Gastroesophageal sphincter (tissue), 4 donors: ENCODE measurements at regions not wholly inside any gene's neighbourhood (a gene's known extent, or its start where the extent isn't known, plus 50 kb on each side); places are given as distances from the start of the nearest gene placed in this dataset.

Experiments used
- ATAC-seq: fragments of 150-250 bp; one replicate; pipeline ENCODE4 v1.9.1; 2016; ENCODE audit warnings: mild to moderate bottlenecking, moderate library complexity
- H3K27ac ChIP-seq, 4 donors: fragments of 200-600 bp; sonication (generic) in 3 of 4; 1 replicate in 3 of 4; 2 replicates in 1 of 4; pipeline ENCODE4 v1.5.1; 2016 to 2019
- H3K27me3 ChIP-seq: fragments of 200-600 bp; sonication (generic); one replicate; pipeline ENCODE4 v1.5.1; 2019
- H3K36me3 ChIP-seq, 2 donors: fragments of 200-600 bp; sonication (generic); one replicate each; pipeline ENCODE4 v1.5.1; 2019; ENCODE audit warnings: control low read depth in 1 of 2
- H3K4me1 ChIP-seq, 3 donors: fragments of 200-600 bp; sonication (generic); 1 replicate in 2 of 3; 2 replicates in 1 of 3; pipeline ENCODE4 v1.5.1; 2016 to 2019; ENCODE audit warnings: control low read depth in 2 of 3
- H3K4me3 ChIP-seq, 2 donors: fragments of 200-600 bp; sonication (generic); one replicate each; pipeline ENCODE4 v1.5.1; 2019; ENCODE audit warnings: mild to moderate bottlenecking in 1 of 2, moderate library complexity in 1 of 2
- H3K9me3 ChIP-seq, 3 donors: fragments of 200-600 bp; sonication (generic); one replicate each; pipeline ENCODE4 v1.5.1; 2017 to 2019; ENCODE audit warnings: control low read depth in 2 of 3
- EP300 ChIP-seq: sonication (generic); formaldehyde crosslinking; IDR thresholded peaks from one replicate; pipeline ENCODE4 v1.6.1; 2017; ENCODE audit warnings: antibody characterized with exemption, mild to moderate bottlenecking
- POLR2A ChIP-seq, 2 donors: fragments of 450-650 bp; IDR thresholded peaks; one replicate each; pipeline ENCODE4 v1.6.1; 2017; ENCODE audit warnings: antibody characterized with exemption in 2 of 2, mild to moderate bottlenecking in 2 of 2, moderate library complexity in 1 of 2
- POLR2AphosphoS5 ChIP-seq: sonication (generic); formaldehyde crosslinking; IDR thresholded peaks from one replicate; pipeline ENCODE4 v1.6.1; 2017; ENCODE audit warnings: antibody characterized with exemption
- WGBS, 2 donors: methylation state at CpG; one replicate each; pipeline ENCODE4 v1.1.5; 2018; ENCODE audit warnings: low coverage in 1 of 2; 5-methylcytosine and 5-hydroxymethylcytosine counted together
- TF ChIP-seq, protein P1 (sequence below), 4 experiments: fragments of 200-600 bp in 2 of 4; fragments of 450-650 bp in 2 of 4; sonication (generic) in 1 of 4; IDR thresholded peaks; one replicate each; pipeline ENCODE4 v1.5.1; 2017 to 2019; ENCODE audit warnings: antibody characterized with exemption in 4 of 4, mild to moderate bottlenecking in 2 of 4, moderate library complexity in 2 of 4

DNA sequence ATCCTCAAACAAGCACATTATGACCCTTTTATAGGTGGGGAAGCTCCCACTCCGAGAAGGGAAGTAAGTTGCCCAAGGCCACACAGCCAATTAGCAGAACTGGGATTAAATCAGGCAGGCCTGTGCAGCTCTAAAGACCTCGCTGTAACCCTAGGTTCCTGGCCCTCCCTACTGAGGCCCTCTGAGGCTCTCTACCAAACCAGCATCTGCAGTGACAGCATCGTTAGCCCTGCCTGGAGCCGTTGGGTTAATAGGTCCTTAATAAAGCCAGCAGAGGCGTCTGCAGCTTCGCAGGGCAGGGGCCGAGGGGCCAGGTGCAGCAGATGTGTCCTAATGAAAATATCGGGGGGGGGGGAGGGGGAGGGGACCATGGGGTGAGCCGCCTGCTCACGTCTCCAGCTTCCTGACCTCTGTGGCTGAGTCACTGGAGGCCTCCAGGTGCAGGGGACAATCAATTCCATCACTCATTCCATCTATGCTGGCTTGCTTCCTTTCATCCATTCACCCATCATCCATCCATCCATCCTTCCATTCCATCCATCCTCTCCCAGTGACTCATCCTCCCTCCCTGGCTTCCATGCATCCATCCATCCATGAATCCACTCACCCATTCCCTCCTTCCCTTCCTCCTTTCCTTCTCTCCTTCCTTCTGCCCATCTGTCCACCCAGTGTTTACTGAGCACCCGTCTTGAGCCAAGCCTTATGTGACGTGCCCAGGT, 203.9 kb downstream of the C9orf50 start:
- H3K27me3 ChIP-seq, result no peaks in the 10 kb centered on the region
- no peak overlapping the region for H3K4me3 ChIP-seq
- peak overlapping the region in 1 of 4 donors; percentile 47 for H3K27ac ChIP-seq
- TF ChIP-seq POLR2AphosphoS5, result no peak
- TF ChIP-seq, protein P1, sequence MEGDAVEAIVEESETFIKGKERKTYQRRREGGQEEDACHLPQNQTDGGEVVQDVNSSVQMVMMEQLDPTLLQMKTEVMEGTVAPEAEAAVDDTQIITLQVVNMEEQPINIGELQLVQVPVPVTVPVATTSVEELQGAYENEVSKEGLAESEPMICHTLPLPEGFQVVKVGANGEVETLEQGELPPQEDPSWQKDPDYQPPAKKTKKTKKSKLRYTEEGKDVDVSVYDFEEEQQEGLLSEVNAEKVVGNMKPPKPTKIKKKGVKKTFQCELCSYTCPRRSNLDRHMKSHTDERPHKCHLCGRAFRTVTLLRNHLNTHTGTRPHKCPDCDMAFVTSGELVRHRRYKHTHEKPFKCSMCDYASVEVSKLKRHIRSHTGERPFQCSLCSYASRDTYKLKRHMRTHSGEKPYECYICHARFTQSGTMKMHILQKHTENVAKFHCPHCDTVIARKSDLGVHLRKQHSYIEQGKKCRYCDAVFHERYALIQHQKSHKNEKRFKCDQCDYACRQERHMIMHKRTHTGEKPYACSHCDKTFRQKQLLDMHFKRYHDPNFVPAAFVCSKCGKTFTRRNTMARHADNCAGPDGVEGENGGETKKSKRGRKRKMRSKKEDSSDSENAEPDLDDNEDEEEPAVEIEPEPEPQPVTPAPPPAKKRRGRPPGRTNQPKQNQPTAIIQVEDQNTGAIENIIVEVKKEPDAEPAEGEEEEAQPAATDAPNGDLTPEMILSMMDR (IDR thresholded peaks at IDR 0.05), result no peak
- TF ChIP-seq EP300, result no peak
- TF ChIP-seq POLR2A (IDR thresholded peaks at IDR 0.05), result no peak
- no peaks in the 10 kb centered on the region for H3K36me3 ChIP-seq
- peaks cover 0 to 42% (median 13%) of the 10 kb centered on the region in 3 donors for H3K4me1 ChIP-seq
- H3K9me3 ChIP-seq, result no peaks in the 10 kb centered on the region
- ATAC-seq, result no peak
- WGBS, 2 donors, result 49% methylated on average over 3 of the region's 12 CpGs; no CpG with 5 or more reads in 1 of the 2 donors

DNA sequence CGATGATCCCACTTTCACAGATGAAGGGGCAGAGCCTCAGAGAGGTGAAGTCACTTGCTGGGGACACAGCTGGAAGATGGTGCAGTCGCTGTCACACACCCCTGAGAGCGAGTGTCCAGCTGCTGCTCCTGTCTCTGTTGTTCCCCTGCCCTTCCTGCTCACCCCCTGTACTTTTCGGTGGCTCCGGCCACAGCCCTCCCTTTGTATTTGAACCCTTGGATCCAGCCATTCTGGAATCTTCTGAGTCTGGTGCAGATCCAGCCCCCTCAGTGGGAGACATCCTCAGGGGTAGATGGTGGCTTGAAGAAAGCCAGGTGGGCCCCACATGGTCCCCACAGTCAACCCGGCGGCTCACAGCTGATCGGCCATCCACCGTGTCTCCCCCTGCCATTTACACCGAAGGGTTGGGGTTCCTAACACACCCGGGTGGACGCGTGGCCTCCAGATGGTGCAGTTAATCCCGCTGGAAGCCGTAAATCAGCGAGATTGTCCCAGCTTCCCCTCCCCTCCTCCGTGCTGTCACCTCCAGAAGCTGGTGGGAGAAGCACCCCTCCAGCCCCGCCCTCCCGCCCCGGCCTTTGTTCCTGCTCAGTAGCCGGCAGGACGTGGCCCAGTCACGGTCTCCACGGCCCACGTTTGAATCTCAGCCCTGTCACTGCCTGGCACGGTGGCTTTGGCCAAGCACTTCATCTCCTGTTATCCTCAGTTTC, 204.8 kb downstream of the C9orf50 start:
- H3K4me1 ChIP-seq, result peaks cover 0 to 48% (median 13%) of the 10 kb centered on the region in 3 donors

DNA sequence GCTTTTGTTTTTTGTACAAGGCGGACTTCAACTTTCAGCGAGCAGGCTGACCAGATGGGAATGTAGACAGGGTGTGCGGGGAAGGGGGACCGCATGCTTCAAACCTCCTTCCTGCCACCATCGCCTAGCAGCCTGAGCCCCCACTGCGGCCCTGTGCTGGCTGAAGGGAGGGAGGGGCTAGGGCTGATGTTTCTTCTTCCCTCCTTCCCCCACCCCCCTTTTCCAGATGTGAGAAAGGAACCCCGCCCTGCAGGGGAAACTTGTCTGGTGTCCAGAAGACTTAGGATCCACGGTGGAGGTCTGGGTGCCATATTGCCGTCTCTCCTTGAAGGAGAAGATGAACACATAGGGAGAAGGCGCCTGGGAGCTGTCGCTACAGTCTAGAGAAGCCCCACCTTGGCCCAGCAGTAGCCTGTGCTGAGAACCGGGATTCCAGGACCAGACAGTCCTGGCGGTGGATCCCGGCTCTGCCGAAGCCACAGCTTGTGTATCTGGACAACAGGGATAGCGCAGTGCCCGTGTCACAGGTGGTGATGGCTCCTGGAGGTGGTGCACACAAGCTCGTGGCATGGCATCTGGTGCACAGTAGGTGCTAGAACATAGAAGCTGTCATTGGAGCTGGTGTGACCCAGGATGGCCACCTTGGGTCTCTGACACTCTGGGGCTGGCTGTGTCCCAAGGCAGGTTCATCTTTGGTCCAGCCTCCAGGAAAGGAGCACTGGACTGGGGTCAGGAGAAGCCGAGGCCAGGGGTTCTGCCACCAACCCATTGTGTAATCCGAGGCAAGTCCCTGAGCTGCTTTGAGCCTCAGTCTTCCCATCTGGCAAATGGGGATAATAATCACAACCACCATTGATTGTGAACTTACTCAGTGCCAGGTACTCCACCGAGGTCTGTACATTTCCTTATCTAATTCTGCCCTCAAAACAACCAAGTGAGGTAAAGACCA, 205.6 kb downstream of the C9orf50 start:
- 81% methylated on average over 3 of the region's 21 CpGs; no CpG with 5 or more reads in 1 of the 2 donors for WGBS, 2 donors
- no peaks in the 10 kb centered on the region for H3K9me3 ChIP-seq
- H3K36me3 ChIP-seq, result no peaks in the 10 kb centered on the region
- peak overlapping the region in 3 of 4 donors; percentile 95 to 97 (median 95) for H3K27ac ChIP-seq
- H3K4me3 ChIP-seq, result no peak overlapping the region
- H3K4me1 ChIP-seq, result peaks cover 0 to 48% (median 13%) of the 10 kb centered on the region in 3 donors
- TF ChIP-seq POLR2A (IDR thresholded peaks at IDR 0.05) (no peak), EP300 (no peak), POLR2AphosphoS5 (no peak)
- TF ChIP-seq, protein P1 (IDR thresholded peaks at IDR 0.05), result no peak
- H3K27me3 ChIP-seq, result no peaks in the 10 kb centered on the region
- no peak for ATAC-seq

More for the DNA sequence above, 204.8 kb downstream of the C9orf50 start:
- WGBS, 2 donors, result 83 to 100% methylated on average over 2 of the region's 26 CpGs
- peak overlapping the region in 1 of 4 donors; percentile 47 for H3K27ac ChIP-seq
- no peak for ATAC-seq
- TF ChIP-seq EP300, result no peak
- no peak for TF ChIP-seq POLR2A (IDR thresholded peaks at IDR 0.05)
- TF ChIP-seq, protein P1 (IDR thresholded peaks at IDR 0.05), result no peak
- TF ChIP-seq POLR2AphosphoS5, result no peak
- H3K27me3 ChIP-seq, result no peaks in the 10 kb centered on the region
- H3K4me3 ChIP-seq, result no peak overlapping the region
- H3K9me3 ChIP-seq, result no peaks in the 10 kb centered on the region
- no peaks in the 10 kb centered on the region for H3K36me3 ChIP-seq

DNA sequence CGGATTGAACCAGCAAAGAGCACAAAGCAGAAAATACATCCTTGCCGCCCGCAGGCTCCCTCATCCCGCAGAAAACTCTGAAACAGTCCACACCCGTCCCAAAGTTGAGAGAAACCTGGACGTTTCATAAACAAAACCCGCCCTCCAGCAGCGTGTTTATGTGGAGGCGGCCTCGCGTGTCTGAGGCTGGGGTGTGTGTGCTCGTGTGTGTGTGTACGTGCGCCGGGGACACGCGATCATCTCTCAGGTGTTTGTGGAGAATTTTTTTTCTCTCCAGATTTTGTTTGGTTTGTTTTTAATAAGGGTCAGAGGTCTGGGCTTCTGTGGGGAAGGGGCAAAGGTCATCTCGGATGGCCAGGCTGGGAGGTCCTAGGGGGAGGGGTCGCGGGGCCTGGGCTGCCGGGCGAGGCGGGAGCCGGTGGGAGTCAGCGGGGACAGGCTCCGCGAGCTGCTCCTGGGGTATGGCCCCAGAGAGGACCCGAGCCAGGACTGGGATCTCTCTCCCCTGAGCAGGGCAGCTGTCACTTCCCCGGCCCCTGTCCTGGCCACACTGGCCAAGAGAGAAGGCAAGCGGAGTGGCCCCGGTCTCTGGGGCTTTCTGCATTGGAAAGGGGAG, 206.4 kb downstream of the C9orf50 start:
- Histone ChIP-seq H3K9me3 (no peaks in the 10 kb centered on the region), H3K4me3 (peak overlapping the region; percentile 45 to 68), H3K4me1 (peaks cover 0 to 49% (median 13%) of the 10 kb centered on the region in 3 donors), H3K36me3 (no peaks in the 10 kb centered on the region), H3K27me3 (no peaks in the 10 kb centered on the region), H3K27ac (peak overlapping the region; percentile 89 to 97 (median 95))
- WGBS, 2 donors, result 7 to 8% methylated on average over 11 to 12 of the region's 31 CpGs
- TF ChIP-seq, protein P1 (IDR thresholded peaks at IDR 0.05), result no peak
- TF ChIP-seq POLR2AphosphoS5, result peak; percentile 28
- peak; percentile 19 for ATAC-seq
